ENCODE measurements at regions not wholly inside any gene's neighbourhood (a gene's known extent, or its start where the extent isn't known, plus 50 kb on each side); places are given as distances from the start of the nearest gene placed in this dataset.

DNA sequence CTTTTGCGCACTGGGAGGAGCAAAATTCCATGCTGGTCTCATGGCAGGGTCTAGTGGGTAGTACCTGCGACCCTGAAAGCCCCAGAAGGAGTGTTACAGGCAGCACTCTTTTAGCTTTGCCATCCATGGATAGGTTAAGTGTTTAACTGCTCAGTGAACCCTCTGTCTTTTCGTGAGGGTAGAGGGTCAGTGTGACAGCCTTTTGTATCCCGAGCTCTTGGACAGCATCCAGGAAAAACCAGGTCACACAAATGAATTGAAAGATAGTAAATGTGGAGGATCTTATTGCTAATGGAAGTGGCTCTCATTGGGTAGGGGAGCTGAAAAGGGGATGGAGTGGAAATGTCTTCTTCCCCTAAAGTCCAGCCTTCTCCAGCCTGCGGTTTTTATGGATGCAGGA is 57.8 kb upstream of the CCDC112 start:
- Histone ChIP-seq H3K9me3 (no peaks in the 10 kb centered on the region), H3K36me3 (no peaks in the 10 kb centered on the region), H3K27me3 (no peaks in the 10 kb centered on the region), H3K4me1 (peaks cover 5% of the 10 kb centered on the region), H3K9ac (ENCODE audit: low read depth in 2 of 2, low read length in 2 of 2) (no peak overlapping the region), H3K27ac (no peak overlapping the region), H3K4me3 (no peak overlapping the region)
- no peak for DNase-seq
- intact Hi-C loops (cut with DNase I): no loop called here
- TF ChIP-seq, protein P1, sequence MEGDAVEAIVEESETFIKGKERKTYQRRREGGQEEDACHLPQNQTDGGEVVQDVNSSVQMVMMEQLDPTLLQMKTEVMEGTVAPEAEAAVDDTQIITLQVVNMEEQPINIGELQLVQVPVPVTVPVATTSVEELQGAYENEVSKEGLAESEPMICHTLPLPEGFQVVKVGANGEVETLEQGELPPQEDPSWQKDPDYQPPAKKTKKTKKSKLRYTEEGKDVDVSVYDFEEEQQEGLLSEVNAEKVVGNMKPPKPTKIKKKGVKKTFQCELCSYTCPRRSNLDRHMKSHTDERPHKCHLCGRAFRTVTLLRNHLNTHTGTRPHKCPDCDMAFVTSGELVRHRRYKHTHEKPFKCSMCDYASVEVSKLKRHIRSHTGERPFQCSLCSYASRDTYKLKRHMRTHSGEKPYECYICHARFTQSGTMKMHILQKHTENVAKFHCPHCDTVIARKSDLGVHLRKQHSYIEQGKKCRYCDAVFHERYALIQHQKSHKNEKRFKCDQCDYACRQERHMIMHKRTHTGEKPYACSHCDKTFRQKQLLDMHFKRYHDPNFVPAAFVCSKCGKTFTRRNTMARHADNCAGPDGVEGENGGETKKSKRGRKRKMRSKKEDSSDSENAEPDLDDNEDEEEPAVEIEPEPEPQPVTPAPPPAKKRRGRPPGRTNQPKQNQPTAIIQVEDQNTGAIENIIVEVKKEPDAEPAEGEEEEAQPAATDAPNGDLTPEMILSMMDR (IDR thresholded peaks at IDR 0.05): no peak

DNA sequence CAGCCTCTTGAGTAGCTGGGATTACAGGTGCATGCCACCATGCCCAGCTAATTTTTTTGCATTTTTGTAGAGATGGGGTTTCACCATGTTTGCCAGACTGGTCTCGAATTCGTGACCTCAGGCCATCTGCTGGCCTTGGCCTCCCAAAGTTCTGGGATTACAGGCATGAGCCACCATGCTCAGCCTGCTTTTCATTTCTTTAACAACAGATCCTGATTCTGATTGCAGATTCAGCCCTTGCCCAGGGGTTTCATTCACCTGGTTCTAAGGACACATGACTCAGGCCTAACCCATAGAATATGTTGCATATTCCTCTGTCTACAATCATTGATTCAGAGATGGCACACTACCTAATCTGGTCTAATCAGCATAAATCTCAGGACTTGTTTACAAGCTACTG is 56.1 kb upstream of the CCDC112 start:
- H3K27me3 ChIP-seq: no peaks in the 10 kb centered on the region
- peaks cover 5% of the 10 kb centered on the region for H3K4me1 ChIP-seq
- TF ChIP-seq, protein P1 (IDR thresholded peaks at IDR 0.05): no peak
- no peak for DNase-seq
- no peak overlapping the region for H3K4me3 ChIP-seq
- H3K27ac ChIP-seq: no peak overlapping the region
- intact Hi-C loops (cut with DNase I): no loop called here
- no peaks in the 10 kb centered on the region for H3K9me3 ChIP-seq
- no peak overlapping the region for H3K9ac ChIP-seq (ENCODE audit: low read depth in 2 of 2, low read length in 2 of 2)
- no peaks in the 10 kb centered on the region for H3K36me3 ChIP-seq

DNA sequence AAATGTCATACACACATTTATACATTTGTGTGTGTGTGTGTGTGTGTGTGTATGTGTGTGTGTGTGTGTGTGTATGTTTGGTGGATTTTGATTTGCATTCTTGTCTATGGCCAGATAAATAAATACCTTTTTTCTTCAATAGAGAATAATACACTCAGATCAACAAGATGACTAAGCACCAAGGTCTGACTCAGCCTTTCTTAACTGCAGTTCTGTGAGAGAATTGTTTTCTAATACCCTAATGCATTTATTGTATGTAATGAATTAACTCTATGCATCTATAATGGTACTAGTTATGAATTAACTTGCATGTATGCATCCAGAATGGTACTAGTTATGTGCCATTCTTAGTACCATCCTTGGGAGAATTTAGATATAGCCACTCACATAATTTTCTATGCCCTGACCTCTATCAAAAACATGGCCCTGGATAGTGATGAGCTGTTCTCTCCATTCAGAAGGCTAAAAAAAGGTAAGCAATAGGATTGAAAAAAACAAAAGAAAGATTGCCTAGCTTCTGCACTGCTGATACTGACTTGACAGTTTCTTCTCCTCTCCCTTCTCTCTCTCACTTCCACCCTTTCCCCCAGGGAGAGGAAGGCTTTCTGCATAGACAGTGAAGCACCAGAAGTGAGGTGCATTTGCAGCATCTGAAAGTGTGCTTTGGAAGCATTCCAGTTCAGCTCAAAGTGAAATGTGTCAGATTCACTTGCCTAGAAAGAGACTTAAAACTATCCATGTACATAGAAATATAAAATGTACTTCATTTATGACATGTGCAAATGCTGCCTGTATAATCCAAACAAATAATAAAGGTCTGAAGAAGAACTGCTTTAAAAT is 55.1 kb upstream of the CCDC112 start:
- H3K9me3 ChIP-seq: no peaks in the 10 kb centered on the region
- TF ChIP-seq, protein P1 (IDR thresholded peaks at IDR 0.05): no peak
- intact Hi-C loops (cut with DNase I): no loop called here
- no peak overlapping the region for H3K4me3 ChIP-seq
- no peak overlapping the region for H3K27ac ChIP-seq
- no peaks in the 10 kb centered on the region for H3K36me3 ChIP-seq
- DNase-seq: no peak
- H3K27me3 ChIP-seq: no peaks in the 10 kb centered on the region
- H3K9ac ChIP-seq (ENCODE audit: low read depth in 2 of 2, low read length in 2 of 2): no peak overlapping the region
- H3K4me1 ChIP-seq: peaks cover 5% of the 10 kb centered on the region

DNA sequence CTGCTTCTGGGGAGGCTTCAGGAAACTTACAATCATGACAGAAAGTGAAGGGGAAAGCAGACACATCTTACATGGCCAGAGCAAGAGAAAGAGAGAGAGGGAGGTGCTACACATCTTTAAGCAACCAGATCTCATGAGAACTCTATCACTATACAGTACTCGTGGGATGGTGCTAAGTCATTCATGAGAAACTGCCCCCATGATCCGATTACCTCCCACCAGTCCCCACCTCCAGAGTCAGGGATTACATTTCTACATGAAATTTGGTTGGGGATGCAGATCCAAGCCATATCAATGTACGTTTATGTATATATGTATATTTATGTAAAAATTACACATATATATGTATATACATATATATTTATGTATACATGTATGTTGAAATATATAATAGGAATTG is 54.4 kb upstream of the CCDC112 start:
- intact Hi-C loops (cut with DNase I): no loop called here
- Histone ChIP-seq H3K4me1 (peaks cover 5% of the 10 kb centered on the region), H3K9ac (ENCODE audit: low read depth in 2 of 2, low read length in 2 of 2) (no peak overlapping the region), H3K36me3 (no peaks in the 10 kb centered on the region), H3K27ac (no peak overlapping the region), H3K27me3 (no peaks in the 10 kb centered on the region), H3K9me3 (no peaks in the 10 kb centered on the region), H3K4me3 (no peak overlapping the region)
- no peak for DNase-seq
- TF ChIP-seq, protein P1 (IDR thresholded peaks at IDR 0.05): no peak

DNA sequence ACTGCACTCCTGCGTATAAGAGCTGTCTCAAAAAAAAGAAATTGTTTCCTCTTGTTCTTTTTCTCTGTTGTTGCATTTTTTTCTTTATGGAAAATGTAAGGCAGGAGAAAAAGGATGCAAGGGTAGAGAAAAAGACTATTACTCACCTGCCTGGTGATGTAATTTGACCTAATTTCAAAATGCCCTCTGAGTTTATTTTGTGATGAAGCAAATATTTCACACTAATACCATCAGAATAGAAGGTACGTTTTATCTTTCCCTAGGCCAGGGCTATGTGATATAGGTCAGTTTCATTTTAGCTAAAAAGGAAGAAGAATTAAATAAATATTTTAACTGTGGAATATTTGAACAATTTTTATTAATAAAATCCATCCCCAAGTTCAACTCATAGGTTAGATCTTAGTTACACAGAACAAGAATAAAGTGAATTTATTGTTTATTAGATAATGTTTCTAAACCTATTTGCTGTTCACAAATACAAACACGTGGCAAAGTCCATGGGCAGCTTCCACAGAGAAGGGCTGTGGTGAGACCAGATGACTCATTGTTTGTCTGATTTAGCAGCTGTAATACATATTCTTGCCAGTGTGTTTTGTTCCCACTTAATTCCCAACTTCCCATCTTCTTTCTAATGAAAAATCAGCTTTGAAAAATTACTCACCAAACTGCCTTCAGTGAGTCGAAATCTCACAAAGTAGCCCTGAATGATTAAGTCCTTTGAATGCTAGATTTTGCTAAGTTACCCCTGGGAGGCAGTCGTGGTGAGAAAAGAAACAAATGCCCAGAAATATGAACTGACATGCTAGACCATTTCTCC is 52.8 kb upstream of the CCDC112 start:
- H3K27ac ChIP-seq: peak overlapping the region; percentile 42
- H3K27me3 ChIP-seq: no peaks in the 10 kb centered on the region
- peak; percentile 58 for DNase-seq
- no peaks in the 10 kb centered on the region for H3K36me3 ChIP-seq
- TF ChIP-seq, protein P1 (IDR thresholded peaks at IDR 0.05): peak; percentile 23
- no peak overlapping the region for H3K9ac ChIP-seq (ENCODE audit: low read depth in 2 of 2, low read length in 2 of 2)
- intact Hi-C loops (cut with DNase I): no loop called here
- H3K4me3 ChIP-seq: no peak overlapping the region
- H3K9me3 ChIP-seq: no peaks in the 10 kb centered on the region
- no peaks in the 10 kb centered on the region for H3K4me1 ChIP-seq

All from colonic mucosa (tissue), 4 donors.